Fibroblast of mammary gland (primary cell): ENCODE measurements at regions not wholly inside any gene's neighbourhood (a gene's known extent, or its start where the extent isn't known, plus 50 kb on each side); places are given as distances from the start of the nearest gene placed in this dataset.

Experiments
- DNase-seq: peaks from one replicate; pipeline ENCODE4 v3.0.0-alpha.2; 2010; ENCODE audit warnings: low read depth
- H3K4me3 ChIP-seq: 2 replicates; pipeline ENCODE4 v1.5.1; 2011; ENCODE audit warnings: low read depth, mild to moderate bottlenecking, low read length, moderate library complexity; ENCODE audit not compliant: control insufficient read depth
- TF ChIP-seq, protein P1 (sequence below): conservative IDR thresholded peaks from 2 replicates; pipeline ENCODE4 v1.5.1; 2011; ENCODE audit warnings: low read depth, low read length, inconsistent platforms; ENCODE audit not compliant: control insufficient read depth, insufficient read depth

DNA sequence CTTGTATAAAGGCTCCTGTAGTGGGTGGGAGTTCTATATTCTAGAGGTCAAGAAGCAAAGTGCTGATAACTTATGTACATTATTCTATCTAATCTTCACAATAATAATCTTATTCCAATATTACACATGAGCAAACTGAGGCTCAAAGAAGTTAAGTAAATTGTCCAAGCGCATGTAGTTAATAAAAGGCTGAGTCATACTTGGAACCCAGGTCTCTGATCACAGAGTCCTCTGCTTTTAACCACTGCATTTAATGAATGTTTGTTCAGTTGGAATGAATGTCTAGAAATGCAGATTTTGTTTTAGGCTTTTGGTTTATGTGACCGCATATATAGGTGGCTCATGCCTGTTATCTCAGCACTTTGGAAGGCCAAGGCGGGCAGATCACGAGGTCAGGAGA, 88.4 kb upstream of the PAQR3 start:
- no peak overlapping the region for H3K4me3 ChIP-seq
- TF ChIP-seq, protein P1, sequence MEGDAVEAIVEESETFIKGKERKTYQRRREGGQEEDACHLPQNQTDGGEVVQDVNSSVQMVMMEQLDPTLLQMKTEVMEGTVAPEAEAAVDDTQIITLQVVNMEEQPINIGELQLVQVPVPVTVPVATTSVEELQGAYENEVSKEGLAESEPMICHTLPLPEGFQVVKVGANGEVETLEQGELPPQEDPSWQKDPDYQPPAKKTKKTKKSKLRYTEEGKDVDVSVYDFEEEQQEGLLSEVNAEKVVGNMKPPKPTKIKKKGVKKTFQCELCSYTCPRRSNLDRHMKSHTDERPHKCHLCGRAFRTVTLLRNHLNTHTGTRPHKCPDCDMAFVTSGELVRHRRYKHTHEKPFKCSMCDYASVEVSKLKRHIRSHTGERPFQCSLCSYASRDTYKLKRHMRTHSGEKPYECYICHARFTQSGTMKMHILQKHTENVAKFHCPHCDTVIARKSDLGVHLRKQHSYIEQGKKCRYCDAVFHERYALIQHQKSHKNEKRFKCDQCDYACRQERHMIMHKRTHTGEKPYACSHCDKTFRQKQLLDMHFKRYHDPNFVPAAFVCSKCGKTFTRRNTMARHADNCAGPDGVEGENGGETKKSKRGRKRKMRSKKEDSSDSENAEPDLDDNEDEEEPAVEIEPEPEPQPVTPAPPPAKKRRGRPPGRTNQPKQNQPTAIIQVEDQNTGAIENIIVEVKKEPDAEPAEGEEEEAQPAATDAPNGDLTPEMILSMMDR, result no peak
- no peak for DNase-seq

GRCh38 chr4:79025170-79025569, 85.9 kb upstream of the PAQR3 start:
- H3K4me3 ChIP-seq, result no peak overlapping the region
- no peak for DNase-seq
- TF ChIP-seq, protein P1, result no peak

DNA sequence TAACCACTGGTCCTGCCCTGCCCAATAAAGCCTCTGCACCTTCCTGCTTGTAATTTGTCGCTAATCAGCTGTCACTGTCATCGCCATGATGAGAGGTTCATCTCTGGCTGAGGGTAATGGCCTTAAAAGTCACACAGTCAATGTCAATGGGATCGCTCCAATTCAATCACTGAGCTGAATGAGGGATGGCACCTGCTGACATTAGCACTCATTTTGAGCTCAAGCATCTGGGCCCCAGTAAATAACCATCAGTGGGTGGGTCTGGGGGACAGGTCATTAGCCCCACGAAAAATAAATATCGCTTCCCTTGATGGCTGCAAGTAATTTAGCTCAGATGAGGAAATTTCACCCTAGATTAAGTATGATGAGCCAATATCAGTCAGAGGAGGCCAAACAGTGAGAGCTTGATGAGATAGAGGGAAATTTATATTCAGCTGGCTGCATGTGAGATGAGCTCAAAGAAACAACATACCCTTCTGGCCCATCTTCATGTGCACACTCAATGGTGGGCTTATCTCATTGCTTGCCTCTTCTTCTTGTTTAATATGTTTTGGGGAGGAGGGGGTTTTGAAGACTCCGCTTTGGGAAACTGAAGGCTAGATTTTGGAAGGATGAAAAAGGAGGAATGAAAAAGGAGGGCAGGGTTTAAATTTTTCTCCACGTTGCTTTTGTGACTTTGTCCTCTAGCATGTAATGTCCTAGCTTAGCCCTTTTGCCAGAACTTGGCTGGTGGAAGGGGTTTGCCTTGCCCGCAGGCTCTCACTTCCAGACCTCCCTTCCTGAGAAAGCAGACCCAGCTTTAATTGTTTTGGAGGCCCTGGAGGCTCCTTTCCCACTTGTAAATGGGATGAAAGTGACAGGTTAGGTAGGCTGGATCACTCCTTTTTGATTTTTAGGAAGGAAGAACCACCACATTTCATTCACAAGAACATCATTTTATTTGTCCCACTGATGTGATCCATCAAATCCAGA, 84.8 kb upstream of the PAQR3 start:
- no peak overlapping the region for H3K4me3 ChIP-seq
- no peak for DNase-seq
- TF ChIP-seq, protein P1, result no peak

- no peak overlapping the region for H3K4me3 ChIP-seq
- no peak for DNase-seq
- TF ChIP-seq, protein P1, result no peak
These were observed 83.3 kb upstream of the PAQR3 start for GRCh38 chr4:79022529-79022928.

- TF ChIP-seq, protein P1, result no peak
- DNase-seq, result no peak
- H3K4me3 ChIP-seq, result no peak overlapping the region
These were observed 78.2 kb upstream of the PAQR3 start for GRCh38 chr4:79017481-79017880.

DNA sequence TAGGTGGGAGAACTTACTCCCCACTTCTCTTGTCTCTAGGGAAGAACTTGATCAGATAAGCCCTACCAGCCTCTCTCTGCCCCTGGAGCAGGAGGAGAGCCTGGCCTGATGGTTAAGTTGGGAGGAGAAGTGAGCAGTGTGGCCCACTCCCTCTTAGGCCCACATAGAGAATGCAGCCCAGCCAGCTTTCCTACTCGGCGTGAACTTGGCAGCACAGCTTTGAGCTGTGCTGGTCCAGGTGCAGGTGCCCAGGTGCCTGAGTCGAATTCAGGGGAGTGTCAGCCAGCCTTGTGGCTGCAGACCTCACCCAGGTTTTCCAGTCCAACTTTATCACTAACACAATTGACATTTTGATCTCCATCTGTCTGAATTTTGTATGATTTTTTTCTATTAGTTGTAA, 77.6 kb upstream of the PAQR3 start:
- DNase-seq, result no peak
- no peak overlapping the region for H3K4me3 ChIP-seq
- TF ChIP-seq, protein P1, result no peak

GRCh38 chr4:79015411-79015810, 76.2 kb upstream of the PAQR3 start:
- no peak for DNase-seq
- TF ChIP-seq, protein P1, result no peak
- no peak overlapping the region for H3K4me3 ChIP-seq
